ENCODE measurements at regions not wholly inside any gene's neighbourhood (a gene's known extent, or its start where the extent isn't known, plus 50 kb on each side); places are given as distances from the start of the nearest gene placed in this dataset.

- DNase-seq = no peak
- no peaks in the 10 kb centered on the region for H3K36me3 Mint-ChIP-seq (ENCODE audit: low read depth)
- H3K27ac Mint-ChIP-seq = no peak overlapping the region
- H3K27me3 Mint-ChIP-seq = peaks cover 35% of the 10 kb centered on the region
- no peak overlapping the region for H3K4me3 Mint-ChIP-seq
- no peaks in the 10 kb centered on the region for H3K4me1 Mint-ChIP-seq
- no peaks in the 10 kb centered on the region for H3K9me3 ChIP-seq (ENCODE audit: control insufficient read depth, low read length, poor library complexity, severe bottlenecking)
- ATAC-seq = no peak
Observed at GRCh38 chr13:52975969-52976368, 52.6 kb upstream of the OLFM4 start.

DNA sequence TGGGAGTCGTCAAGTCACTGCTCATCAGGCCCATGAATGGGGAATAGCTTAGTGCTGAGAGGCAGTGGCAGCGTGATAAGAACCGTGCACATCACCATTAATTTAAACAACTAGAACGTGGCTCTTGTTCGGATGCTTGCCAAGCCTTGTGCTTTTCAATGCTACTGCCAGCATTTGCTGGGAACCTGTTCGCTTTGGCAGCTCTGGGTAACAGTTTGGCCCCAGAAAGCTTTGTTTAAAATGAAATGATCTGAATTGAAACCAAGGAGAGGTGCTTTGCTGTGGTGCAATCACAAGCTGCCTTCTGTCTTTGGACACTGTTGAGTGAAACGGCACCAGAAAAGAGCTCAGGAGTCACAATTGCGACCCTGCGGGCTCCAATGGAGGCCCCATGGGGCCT is 53.5 kb upstream of the OLFM4 start:
- no peaks in the 10 kb centered on the region for H3K36me3 Mint-ChIP-seq (ENCODE audit: low read depth)
- ATAC-seq (no peak), DNase-seq (no peak)
- no peaks in the 10 kb centered on the region for H3K9me3 ChIP-seq (ENCODE audit: control insufficient read depth, low read length, poor library complexity, severe bottlenecking)
- peaks cover 33% of the 10 kb centered on the region for H3K27me3 Mint-ChIP-seq
- H3K4me3 Mint-ChIP-seq = no peak overlapping the region
- H3K27ac Mint-ChIP-seq = no peak overlapping the region
- no peaks in the 10 kb centered on the region for H3K4me1 Mint-ChIP-seq

GRCh38 chr13:52974711-52975110 is 53.9 kb upstream of the OLFM4 start:
- Mint-ChIP-seq H3K36me3 (ENCODE audit: low read depth) (no peaks in the 10 kb centered on the region), H3K4me3 (no peak overlapping the region), H3K4me1 (no peaks in the 10 kb centered on the region), H3K27me3 (peaks cover 30% of the 10 kb centered on the region), H3K27ac (no peak overlapping the region)
- ATAC-seq = no peak
- no peak for DNase-seq
- no peaks in the 10 kb centered on the region for H3K9me3 ChIP-seq (ENCODE audit: control insufficient read depth, low read length, poor library complexity, severe bottlenecking)

GRCh38 chr13:52969373-52969772 is 59.2 kb upstream of the OLFM4 start:
- no peak for ATAC-seq
- Mint-ChIP-seq H3K4me1 (peaks cover 3% of the 10 kb centered on the region), H3K27me3 (peaks cover 23% of the 10 kb centered on the region), H3K36me3 (ENCODE audit: low read depth) (no peaks in the 10 kb centered on the region), H3K27ac (no peak overlapping the region), H3K4me3 (no peak overlapping the region)
- no peaks in the 10 kb centered on the region for H3K9me3 ChIP-seq (ENCODE audit: control insufficient read depth, low read length, poor library complexity, severe bottlenecking)
- no peak for DNase-seq

- peak; percentile 94 for ATAC-seq
- Mint-ChIP-seq H3K4me3 (no peak overlapping the region), H3K27me3 (peaks cover 11% of the 10 kb centered on the region), H3K4me1 (peaks cover 3% of the 10 kb centered on the region), H3K27ac (no peak overlapping the region), H3K36me3 (ENCODE audit: low read depth) (no peaks in the 10 kb centered on the region)
- DNase-seq = peak in 2 of 3 donors; percentile 29 to 46
- H3K9me3 ChIP-seq (ENCODE audit: control insufficient read depth, low read length, poor library complexity, severe bottlenecking) = no peaks in the 10 kb centered on the region
Observed at GRCh38 chr13:52968074-52968700, 60.4 kb upstream of the OLFM4 start.

GRCh38 chr13:52961987-52962386 is 66.6 kb upstream of the OLFM4 start:
- DNase-seq (no peak), ATAC-seq (no peak)
- Mint-ChIP-seq H3K36me3 (ENCODE audit: low read depth) (no peaks in the 10 kb centered on the region), H3K4me3 (no peak overlapping the region), H3K27me3 (no peaks in the 10 kb centered on the region), H3K27ac (no peak overlapping the region), H3K4me1 (no peaks in the 10 kb centered on the region)
- H3K9me3 ChIP-seq (ENCODE audit: control insufficient read depth, low read length, poor library complexity, severe bottlenecking) = no peaks in the 10 kb centered on the region

- no peak overlapping the region for H3K4me3 Mint-ChIP-seq
- no peak for ATAC-seq
- DNase-seq = no peak
- H3K27me3 Mint-ChIP-seq = no peaks in the 10 kb centered on the region
- H3K27ac Mint-ChIP-seq = no peak overlapping the region
- no peaks in the 10 kb centered on the region for H3K9me3 ChIP-seq (ENCODE audit: control insufficient read depth, low read length, poor library complexity, severe bottlenecking)
- H3K36me3 Mint-ChIP-seq (ENCODE audit: low read depth) = no peaks in the 10 kb centered on the region
- H3K4me1 Mint-ChIP-seq = no peaks in the 10 kb centered on the region
Observed at GRCh38 chr13:52961256-52961910, 67.2 kb upstream of the OLFM4 start.

DNA sequence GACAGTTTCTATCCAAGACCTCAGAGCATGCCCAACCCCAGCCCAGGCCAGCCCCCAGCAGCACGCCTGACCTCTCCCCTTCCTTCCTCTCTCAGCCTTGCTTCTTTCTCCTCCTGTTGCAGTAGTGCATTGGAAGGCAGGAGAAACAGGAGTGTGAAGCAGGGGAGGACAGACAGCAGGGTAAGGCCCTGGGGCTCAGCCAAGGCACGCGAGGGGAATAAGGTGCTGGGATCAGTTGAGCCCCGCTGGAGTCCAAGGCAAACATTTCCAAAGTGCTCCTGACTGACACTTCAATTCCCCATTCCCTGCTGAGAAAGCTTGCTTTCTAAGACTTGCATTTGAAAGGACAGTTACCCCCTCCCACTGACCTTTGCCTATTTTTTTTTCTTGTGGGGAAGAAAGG is 73.1 kb upstream of the OLFM4 start:
- ATAC-seq (no peak), DNase-seq (no peak)
- H3K9me3 ChIP-seq (ENCODE audit: control insufficient read depth, low read length, poor library complexity, severe bottlenecking) = no peaks in the 10 kb centered on the region
- H3K4me3 Mint-ChIP-seq = no peak overlapping the region
- peaks cover 14% of the 10 kb centered on the region for H3K27me3 Mint-ChIP-seq
- no peaks in the 10 kb centered on the region for H3K36me3 Mint-ChIP-seq (ENCODE audit: low read depth)
- H3K27ac Mint-ChIP-seq = no peak overlapping the region
- no peaks in the 10 kb centered on the region for H3K4me1 Mint-ChIP-seq

DNA sequence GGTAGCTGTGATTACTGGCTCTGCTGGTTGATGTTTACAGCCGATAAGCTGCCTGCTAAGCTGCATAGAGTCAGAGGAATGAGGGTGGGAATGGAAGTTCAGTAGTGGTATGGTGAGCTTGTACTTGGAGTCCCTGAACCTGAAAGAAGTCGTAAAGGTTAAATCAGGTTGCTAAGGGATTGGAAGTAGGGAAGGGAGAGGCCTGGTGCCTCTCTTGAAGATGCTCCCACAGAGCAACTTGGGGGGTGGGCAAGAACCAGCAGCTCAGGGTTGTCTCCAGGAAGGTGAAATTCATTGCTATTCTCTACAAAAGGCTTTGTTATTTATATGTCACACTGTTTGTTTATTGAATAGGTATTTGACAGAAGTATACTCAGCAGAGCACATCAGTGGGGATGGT is 73.8 kb upstream of the OLFM4 start:
- Mint-ChIP-seq H3K36me3 (ENCODE audit: low read depth) (no peaks in the 10 kb centered on the region), H3K4me3 (no peak overlapping the region), H3K4me1 (no peaks in the 10 kb centered on the region), H3K27me3 (peaks cover 14% of the 10 kb centered on the region), H3K27ac (no peak overlapping the region)
- no peak for ATAC-seq
- DNase-seq = no peak
- H3K9me3 ChIP-seq (ENCODE audit: control insufficient read depth, low read length, poor library complexity, severe bottlenecking) = no peaks in the 10 kb centered on the region

- DNase-seq (no peak), ATAC-seq (no peak)
- no peaks in the 10 kb centered on the region for H3K9me3 ChIP-seq (ENCODE audit: control insufficient read depth, low read length, poor library complexity, severe bottlenecking)
- no peak overlapping the region for H3K4me3 Mint-ChIP-seq
- H3K36me3 Mint-ChIP-seq (ENCODE audit: low read depth) = no peaks in the 10 kb centered on the region
- no peak overlapping the region for H3K27ac Mint-ChIP-seq
- no peaks in the 10 kb centered on the region for H3K4me1 Mint-ChIP-seq
- peaks cover 23% of the 10 kb centered on the region for H3K27me3 Mint-ChIP-seq
Observed at GRCh38 chr13:52950436-52950956, 78.1 kb upstream of the OLFM4 start.

GRCh38 chr13:52949742-52950141 is 78.9 kb upstream of the OLFM4 start:
- Mint-ChIP-seq H3K4me3 (no peak overlapping the region), H3K27ac (no peak overlapping the region), H3K36me3 (ENCODE audit: low read depth) (no peaks in the 10 kb centered on the region), H3K4me1 (no peaks in the 10 kb centered on the region), H3K27me3 (peaks cover 23% of the 10 kb centered on the region)
- H3K9me3 ChIP-seq (ENCODE audit: control insufficient read depth, low read length, poor library complexity, severe bottlenecking) = no peaks in the 10 kb centered on the region
- DNase-seq = no peak
- ATAC-seq = no peak

- Mint-ChIP-seq H3K27me3 (peaks cover 26% of the 10 kb centered on the region), H3K36me3 (ENCODE audit: low read depth) (no peaks in the 10 kb centered on the region), H3K27ac (no peak overlapping the region), H3K4me3 (no peak overlapping the region), H3K4me1 (no peaks in the 10 kb centered on the region)
- ATAC-seq = no peak
- H3K9me3 ChIP-seq (ENCODE audit: control insufficient read depth, low read length, poor library complexity, severe bottlenecking) = no peaks in the 10 kb centered on the region
- DNase-seq = no peak
Observed at GRCh38 chr13:52949044-52949443, 79.6 kb upstream of the OLFM4 start.

DNA sequence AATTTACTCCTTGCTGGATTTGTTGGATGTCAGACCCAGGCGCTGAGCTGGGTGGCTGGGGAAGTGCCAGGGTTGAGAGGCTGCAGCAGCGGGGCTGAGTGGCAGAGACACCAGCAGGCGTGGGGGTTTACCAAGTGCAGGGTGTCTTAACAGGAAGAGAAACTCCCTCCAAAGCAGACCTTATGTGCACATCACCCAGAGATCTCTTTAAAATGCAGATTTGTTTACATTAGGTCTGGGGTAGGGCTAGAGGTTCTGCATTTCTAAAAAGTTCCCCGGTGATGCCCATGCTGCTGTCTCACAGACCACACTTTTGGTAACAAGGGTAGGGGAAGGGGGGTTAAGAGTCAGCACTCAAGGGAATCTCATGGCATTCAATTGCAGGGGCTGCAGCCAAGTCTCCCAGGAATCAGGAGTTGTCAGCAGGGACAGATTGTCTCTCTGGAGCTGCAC is 80.7 kb upstream of the OLFM4 start:
- no peak overlapping the region for H3K4me3 Mint-ChIP-seq
- no peak for ATAC-seq
- no peak overlapping the region for H3K27ac Mint-ChIP-seq

DNA sequence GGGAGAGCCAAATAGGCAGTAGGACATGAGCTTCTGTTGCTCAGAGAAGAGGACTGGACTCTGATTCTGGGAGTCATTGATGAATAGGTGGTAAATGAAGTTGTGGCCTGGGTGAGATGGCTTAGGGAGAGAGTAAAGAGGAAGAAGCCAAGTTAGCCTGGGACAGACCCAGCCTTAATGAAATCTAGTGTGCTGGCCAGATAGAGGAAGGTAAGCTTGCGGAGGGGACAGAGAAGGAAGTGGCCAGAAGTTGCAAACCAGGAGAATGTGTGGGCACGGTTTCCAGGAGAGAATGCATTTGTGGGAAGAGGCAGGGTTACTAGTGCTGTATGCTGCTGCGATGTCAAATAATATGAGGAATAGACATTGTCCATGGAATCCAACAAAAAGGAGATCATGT is 83.3 kb upstream of the OLFM4 start:
- no peaks in the 10 kb centered on the region for H3K9me3 ChIP-seq (ENCODE audit: control insufficient read depth, low read length, poor library complexity, severe bottlenecking)
- Mint-ChIP-seq H3K36me3 (ENCODE audit: low read depth) (no peaks in the 10 kb centered on the region), H3K4me1 (no peaks in the 10 kb centered on the region), H3K27ac (no peak overlapping the region), H3K4me3 (no peak overlapping the region), H3K27me3 (peaks cover 18% of the 10 kb centered on the region)
- DNase-seq (no peak), ATAC-seq (no peak)

More for the DNA sequence above, 80.7 kb upstream of the OLFM4 start:
- H3K36me3 Mint-ChIP-seq (ENCODE audit: low read depth) = no peaks in the 10 kb centered on the region
- H3K9me3 ChIP-seq (ENCODE audit: control insufficient read depth, low read length, poor library complexity, severe bottlenecking) = no peaks in the 10 kb centered on the region
- DNase-seq = no peak
- peaks cover 26% of the 10 kb centered on the region for H3K27me3 Mint-ChIP-seq
- no peaks in the 10 kb centered on the region for H3K4me1 Mint-ChIP-seq

Measured in T-helper 17 cell (primary cell).